ENCODE measurements at regions not wholly inside any gene's neighbourhood (a gene's known extent, or its start where the extent isn't known, plus 50 kb on each side); places are given as distances from the start of the nearest gene placed in this dataset.
"Not testable (repeated sequence)": the region's sequence is repeated elsewhere in the genome, so short reads cannot be mapped to it uniquely, and the experiment has no call there.

DNA sequence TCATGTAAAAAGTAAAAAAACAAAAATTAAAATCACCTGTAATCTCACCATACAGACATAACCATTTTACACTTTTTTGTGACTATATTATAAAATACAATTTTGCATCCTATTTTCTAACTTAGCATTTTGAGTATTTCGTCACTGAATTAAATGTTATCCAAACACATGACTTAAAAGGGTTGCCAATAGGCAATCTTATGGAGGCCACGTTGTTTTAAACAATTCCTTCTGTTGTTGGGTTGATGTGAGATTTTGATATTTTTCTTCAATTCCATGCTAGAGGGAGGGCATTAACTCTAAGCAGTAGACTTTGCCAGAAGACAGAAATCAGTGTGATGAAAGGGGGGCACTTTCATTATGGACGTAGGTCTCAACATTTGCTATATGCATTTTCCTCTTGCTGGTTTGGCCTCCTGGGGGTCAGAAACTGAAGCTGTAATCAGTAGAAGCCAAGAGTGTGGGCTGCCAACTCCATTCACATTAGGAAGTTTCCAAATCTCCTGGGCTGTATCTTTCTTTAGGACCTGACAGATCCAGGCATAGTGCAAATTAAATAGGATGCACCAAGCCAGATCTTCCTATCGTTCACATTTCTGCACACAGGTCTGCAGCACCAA lies 614.2 kb upstream of the CLINT1 start:
- no peak for DNase-seq

- DNase-seq: no peak
Observed at GRCh38 chr5:158471535-158471924, 612.6 kb upstream of the CLINT1 start.

GRCh38 chr5:158470764-158471534 lies 612.0 kb upstream of the CLINT1 start:
- no peak for DNase-seq

DNA sequence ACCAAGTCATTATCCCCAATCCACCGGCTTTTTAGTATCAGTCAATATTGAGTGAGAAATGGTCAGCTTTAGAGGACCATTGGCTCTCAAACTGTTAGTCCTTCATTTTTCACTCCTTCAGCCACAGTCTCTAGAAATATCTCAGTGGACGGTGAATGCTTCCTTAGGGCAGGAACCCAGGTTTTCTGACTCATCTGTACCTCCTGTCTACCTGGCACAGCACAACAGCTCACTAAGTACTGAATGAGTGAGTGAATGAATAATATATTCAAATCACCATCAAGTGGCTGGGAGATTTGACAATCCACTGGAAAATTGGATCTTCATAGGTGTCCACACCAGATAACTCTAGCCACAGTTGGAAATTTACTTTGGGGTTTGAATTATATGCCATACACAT lies 609.5 kb upstream of the CLINT1 start:
- no peak for DNase-seq

DNA sequence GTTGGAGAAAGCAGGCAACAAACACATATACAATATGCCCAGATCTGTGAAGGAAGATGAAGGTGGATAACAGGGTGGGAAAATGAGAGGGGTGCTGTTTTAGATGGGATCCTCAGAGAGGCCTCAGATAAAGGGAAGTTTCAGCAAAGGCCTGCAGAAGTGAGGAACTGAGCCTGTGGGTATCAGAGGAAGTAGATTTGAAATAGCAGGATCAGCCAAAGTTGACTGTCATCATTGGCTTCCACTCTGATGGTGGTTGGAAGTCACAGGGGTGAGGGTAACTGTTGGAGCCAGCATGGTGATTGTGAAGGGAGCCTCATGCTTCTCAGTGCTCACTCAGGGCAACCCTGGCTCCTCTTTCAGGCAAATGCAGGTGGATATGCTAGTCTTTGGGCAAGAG lies 607.2 kb upstream of the CLINT1 start:
- DNase-seq: no peak

- no peak for DNase-seq
Observed at GRCh38 chr5:158465086-158465972, 606.4 kb upstream of the CLINT1 start.

DNA sequence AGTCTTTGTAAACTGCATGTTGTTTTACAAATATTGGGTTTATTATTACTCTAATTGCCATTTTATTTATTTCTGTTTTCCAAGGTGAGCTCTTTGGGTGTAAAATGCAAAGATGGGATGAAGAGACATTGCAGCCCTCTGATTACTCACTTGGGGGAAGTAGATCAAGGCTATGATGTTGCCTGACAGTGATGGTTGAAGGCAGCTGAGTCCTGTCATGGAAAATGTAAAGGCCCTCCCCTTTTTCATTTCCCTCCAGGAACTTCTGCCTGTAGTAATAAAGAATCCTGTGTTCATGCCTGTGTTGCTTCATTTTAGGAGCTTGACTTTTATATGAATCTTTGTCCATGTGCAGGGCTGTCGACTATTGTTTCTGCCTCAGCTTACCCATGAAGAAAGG lies 605.4 kb upstream of the CLINT1 start:
- no peak for DNase-seq

DNA sequence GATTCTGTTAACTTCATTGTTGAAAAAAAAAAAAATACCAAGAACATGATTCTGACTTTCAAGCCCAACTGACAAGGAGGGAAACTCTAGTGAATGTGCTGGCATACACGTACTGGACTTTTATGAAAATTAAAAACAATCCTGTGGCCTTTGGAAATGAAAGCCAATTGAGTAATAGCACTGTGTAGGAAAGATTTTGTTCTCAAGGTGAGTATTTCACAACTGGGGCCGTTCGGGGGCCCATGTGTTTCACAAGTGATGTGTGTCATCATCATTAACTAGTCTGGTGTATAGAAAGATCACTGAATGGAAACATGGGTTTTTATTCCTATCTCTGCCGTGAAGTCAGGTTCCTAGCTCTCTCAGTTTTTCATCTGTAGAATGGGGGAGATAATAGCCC lies 605.0 kb upstream of the CLINT1 start:
- DNase-seq: no peak

DNA sequence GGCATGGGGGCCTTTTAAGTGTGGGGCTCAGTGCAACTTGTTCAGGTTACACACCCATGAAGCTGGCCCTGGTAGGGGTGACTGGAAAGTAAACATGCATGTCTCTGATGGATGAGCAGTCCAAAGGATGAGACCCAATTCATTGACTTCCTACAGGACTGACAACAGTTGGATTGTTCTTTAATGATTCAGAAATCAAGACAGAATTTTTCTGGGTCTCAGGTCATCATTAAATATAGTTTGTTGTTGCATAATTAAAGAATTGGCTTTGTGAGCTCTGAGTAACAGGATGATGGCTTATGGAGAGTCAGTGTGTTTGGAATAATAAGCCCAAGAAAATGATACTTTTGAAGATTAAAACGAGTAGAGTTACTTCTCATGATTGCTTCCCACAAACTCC lies 604.2 kb upstream of the CLINT1 start:
- no peak for DNase-seq

GRCh38 chr5:158462349-158463114 lies 603.6 kb upstream of the CLINT1 start:
- DNase-seq: no peak

- DNase-seq: no peak
Observed at GRCh38 chr5:158461240-158461854, 602.4 kb upstream of the CLINT1 start.

DNA sequence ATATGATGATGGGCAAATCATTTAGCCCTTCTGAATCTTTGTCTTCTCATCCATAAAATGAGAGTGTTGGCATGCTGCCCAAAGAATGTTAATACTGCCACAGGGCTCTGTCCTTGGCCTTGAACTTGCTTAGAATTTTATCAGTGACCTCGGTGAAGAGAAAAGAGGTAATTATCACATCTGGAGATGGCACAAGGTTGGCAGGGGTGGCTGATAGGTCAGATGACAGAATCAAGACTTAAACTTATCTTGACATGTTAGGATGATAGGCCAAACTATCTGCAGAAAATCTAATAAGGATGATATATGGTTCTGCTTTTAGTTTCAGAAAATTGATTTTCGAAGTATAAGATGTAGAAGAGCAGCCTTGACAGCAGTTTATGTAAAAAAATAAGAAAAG lies 599.1 kb upstream of the CLINT1 start:
- DNase-seq: no peak

GRCh38 chr5:158456756-158457155 lies 597.8 kb upstream of the CLINT1 start:
- no peak for DNase-seq

DNA sequence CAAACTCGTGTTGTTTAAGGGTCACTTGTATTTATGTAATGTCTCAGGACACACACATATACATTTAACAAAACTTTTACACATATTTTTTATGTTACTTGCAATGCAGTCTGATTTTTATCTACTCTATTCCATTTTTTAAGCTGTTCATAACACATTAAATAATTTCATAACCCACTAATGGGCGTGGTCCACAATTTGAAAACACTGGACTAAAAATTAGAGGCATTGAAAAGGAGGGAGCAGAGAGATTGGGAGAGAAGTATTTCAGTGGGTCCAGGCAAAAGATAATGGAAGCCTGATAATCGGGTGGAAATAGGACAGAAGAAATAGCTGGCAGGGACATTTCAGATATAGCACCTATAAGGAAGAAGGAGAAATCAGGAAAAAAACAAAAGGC lies 597.3 kb upstream of the CLINT1 start:
- DNase-seq: no peak

DNA sequence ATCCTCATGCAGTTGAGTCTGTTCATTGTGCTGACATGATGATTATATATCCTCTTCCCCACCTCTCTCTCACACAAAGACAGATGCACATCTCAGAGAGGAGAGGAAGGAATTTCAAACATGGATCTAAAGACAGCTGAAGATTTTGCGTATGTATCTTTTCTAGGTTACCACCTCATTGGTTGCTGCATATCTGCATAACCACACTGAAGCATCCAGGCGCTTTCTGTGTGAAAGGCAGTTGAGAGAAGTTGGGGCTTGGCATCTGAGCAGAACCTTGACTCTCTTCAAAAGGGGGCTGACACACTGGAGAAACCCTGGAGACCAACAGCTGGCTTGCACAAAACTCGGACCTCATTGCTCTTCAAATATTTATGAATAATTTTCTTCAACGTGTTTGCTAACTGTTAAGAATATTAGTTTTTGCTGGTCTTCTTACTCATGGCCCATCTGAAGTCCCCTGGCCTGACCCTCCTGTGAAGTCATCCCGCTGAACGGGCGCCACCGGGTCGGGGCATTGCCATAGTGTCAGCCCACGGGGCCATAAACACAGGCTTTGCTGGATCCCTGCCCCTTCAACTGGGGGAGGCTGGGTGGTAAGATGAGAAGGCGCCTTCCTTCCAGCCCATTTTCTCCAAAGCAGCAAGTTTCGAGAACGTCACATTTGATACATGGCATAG lies 593.2 kb upstream of the CLINT1 start:
- DNase-seq: no peak

- no peak for DNase-seq
Observed at GRCh38 chr5:158451203-158451992, 592.5 kb upstream of the CLINT1 start.

- DNase-seq: no peak
Observed at GRCh38 chr5:158450751-158451171, 591.8 kb upstream of the CLINT1 start.

DNA sequence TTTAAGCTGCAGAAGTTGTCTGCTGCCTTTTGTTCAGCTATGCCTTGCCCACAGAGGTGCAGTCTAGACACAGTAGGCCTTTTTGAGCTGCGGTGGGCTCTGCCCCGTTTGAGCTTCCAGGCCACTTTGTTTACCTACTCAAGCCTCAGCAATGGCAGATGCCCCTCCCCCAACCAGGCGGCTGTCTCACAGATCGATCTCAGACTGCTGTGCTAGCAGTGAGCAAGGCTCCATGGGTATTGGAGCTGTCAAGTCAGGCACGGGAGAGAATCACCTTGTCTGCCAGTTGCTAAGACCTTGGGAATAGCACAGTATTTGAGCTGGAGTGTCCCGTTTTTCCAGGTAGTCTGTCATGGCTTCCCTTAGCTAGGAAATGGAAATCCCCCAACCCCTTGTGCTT lies 587.8 kb upstream of the CLINT1 start:
- not testable (repeated sequence) for DNase-seq

DNA sequence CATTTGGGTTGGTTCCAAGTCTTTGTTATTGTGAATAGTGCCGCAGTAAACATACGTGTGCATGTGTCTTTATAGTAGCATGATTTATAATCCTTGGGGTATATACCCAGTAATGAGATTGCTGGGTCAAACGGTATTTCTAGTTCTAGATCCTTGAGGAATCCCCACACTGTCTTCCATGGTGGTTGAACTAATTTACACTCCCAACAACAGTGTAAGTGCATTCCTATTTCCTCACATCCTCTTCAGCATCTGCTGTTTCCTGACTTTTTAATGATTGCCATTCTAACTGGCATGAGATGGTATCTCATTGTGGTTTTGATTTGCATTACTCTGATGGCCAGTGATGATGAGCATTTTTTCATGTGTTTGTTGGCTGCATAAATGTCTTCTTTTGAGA lies 580.3 kb upstream of the CLINT1 start:
- DNase-seq: not testable (repeated sequence)

- DNase-seq: no peak
Observed at GRCh38 chr5:158436271-158437065, 577.5 kb upstream of the CLINT1 start.

Measured in DMS79 (cell line).